GM21737 (cell line): ENCODE measurements at regions not wholly inside any gene's neighbourhood (a gene's known extent, or its start where the extent isn't known, plus 50 kb on each side); places are given as distances from the start of the nearest gene placed in this dataset.

Experiments
- ATAC-seq: cut with Tn5 transposase; IDR thresholded peaks from one replicate; pipeline ENCODE4 v1.9.1; 2021; ENCODE audit warnings: mild to moderate bottlenecking, moderate library complexity; ENCODE audit not compliant: unreplicated experiment

DNA sequence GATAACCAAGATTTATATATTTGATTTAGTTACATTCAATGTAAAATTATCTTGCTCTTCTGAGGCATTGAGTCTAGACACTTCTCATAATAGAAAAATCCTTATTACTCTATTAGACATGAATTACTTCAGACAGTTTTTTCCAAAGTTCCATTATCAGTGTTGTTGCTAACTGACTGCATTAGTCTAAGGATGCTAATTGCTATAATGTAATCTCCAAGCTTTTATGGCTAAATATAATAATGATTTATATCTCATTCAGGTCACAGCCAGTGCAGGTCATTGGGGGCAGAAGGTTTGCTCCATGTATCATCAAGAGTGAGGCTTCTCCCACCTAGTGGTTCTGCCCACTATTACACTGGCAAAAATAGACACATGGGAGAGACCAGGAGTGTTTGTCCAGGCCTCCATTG lies 377.2 kb upstream of the DDI1 start:
- no peak for ATAC-seq

DNA sequence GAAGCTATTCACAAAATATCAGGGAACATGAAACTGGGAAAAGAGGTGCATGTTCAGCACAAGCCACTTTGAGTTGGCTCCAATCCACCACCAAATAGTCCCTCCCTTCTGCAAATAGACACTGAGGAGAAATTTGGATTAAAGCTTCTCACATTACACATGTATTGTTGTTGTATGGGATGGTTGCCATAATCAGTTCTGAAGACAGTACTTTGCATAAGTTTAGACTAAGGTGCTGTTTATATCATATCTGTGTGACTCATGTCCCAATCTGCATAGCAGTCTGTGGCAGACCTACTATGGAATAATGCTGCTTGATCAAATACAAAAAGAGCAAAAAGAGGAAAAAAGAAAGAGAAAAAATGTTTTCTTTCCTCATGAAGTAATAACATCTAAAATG lies 376.7 kb upstream of the DDI1 start:
- ATAC-seq = no peak

DNA sequence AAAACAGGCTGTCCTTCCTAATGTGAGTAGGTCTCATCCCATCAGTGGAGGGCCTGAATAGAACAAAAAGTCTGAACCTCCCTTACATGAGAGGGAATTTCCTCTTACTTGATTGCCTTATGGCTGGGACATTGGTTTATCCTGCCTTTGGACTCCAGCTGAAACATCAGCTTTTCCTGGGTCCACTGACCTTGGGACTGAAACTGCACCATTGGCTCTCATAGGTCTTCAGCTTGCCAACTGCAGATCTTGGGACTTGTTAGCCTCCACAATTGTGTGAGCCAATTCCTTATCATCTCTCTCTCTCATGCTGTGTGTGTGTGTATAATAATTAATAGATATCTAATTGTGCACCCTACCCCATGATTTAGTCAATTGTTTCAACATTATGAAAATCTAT lies 375.3 kb upstream of the DDI1 start:
- ATAC-seq = no peak

DNA sequence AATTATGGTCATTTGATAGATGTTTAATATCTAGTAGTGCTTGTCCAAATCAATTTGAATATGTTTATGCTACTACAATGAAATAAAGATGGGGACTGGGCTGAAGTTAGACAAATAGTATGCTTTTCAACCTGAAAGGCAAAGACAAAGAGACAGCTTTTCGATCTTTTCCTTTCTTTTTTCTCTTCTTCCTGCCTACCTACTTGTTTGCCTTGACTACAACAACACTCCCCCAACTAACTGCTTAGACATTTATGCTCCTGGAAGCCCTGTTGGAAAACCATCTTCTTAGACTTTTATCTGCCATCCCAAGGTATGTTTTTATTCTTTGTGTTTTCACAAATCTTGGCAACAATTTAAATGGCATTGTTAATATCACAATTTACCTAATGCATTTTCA lies 374.4 kb upstream of the DDI1 start:
- no peak for ATAC-seq

DNA sequence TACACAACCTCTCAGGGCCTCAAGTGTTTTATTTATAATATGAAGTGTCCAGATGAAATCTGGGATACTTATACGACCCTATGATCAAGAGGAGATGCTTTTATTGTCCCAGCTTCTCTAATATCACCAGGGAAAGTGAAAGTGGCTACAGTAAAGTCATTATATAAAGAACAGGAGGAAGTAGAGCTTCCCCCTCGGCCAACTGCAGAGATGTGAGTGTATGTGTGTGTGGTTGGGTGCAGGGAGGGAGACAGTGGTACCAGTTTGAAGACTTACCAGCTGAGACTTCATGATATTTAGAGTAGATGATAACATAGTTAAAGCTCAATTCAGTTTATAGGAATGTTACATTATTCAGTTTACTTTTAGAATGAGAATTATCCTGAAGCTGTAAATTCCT lies 373.6 kb upstream of the DDI1 start:
- ATAC-seq = no peak

DNA sequence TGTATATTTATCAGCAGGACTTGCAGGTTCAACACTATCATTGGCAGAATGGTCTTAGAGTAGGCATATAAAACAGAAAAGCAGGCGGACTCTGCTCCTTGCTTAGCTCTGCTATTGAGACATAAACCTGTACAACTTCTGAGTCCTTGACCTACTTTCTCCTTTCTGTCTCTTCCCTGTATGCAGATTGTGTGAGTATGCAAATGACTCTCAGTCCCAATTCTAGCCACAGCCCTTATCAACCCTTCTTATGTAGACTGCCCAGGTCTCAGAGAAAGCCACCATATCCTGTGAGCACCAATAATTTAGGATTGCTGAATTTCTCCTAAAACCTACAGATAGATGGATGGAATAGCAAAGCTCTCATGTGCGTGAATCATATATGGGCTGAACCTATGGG lies 367.6 kb upstream of the DDI1 start:
- ATAC-seq = no peak

DNA sequence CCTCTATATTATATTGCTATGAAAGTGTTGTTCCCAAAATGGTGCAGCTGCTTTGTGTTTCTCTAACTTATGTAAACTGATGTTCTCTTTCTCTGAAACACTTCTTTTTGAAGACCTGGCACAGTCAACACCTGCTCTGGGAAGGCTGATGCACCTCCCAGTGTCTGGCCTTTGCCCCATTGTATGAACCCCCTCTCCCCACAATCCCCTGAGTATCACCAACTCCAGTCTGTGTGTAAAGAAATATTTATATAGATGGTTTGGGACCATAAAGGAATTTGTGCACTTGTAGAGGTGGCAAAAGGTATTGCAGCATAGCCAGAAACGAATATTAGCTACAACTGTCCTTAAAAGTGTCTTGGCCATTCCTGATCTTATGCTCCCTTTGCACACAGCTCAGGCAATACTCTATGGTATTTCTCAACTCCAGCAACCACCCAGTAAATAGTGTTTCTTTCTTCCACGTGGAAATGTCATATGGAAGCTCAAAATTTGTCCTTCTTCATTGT lies 365.2 kb upstream of the DDI1 start:
- no peak for ATAC-seq

DNA sequence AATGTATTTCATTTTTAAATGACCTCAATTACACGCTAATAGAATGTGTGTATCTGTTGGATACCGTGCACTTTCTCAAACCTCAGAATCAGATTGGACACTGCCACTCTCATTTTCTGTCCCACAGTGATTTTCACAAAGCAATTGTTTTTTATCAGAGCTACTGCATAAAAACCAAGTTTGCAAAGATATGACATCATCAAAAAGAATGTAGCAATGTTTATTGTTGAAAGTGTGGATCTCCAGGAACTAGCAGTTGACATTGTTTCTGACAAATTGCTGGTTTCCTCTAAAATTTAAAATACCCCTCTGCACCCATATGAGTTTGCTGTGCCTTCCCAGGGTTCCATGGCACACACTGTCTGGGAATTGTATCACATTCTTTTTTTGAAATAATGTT lies 362.7 kb upstream of the DDI1 start:
- no peak for ATAC-seq

DNA sequence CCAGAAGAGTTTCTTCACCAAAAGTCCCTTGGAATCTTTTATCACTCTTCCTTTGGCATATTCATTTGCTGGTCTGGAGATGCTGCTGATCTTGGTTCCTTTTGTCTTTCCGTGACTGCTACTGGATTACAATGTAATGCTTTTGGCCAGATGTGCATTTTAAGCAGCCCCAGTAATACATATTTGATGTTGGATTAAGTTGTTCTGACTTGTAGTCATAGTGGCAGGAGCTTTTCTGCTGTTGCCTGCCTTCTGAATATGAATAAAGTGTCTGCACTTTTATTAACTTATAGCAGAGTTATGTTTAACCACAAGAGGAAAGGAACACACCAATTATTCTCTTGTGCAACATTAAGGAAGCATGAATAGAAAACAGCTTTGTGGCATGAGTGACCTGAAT lies 360.0 kb upstream of the DDI1 start:
- ATAC-seq = no peak

DNA sequence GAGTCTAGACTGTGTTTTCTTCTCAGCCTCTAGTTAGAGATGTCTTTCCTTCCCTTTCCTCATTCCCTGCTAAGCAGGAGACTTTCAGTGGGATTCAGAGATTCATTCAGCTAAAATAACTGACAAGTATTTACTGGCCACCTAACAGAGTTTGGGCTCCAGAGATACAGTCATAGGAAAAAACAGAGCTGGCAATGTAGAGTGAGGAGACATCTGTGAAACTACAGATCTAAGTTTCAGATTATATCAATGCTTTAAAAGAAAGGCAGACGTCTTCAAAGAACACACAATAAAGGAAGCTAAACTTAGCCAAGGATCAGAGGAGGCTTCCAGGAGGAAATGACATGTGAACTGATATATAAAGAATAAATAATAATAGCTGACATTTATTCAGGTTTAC lies 355.6 kb upstream of the DDI1 start:
- ATAC-seq = no peak

DNA sequence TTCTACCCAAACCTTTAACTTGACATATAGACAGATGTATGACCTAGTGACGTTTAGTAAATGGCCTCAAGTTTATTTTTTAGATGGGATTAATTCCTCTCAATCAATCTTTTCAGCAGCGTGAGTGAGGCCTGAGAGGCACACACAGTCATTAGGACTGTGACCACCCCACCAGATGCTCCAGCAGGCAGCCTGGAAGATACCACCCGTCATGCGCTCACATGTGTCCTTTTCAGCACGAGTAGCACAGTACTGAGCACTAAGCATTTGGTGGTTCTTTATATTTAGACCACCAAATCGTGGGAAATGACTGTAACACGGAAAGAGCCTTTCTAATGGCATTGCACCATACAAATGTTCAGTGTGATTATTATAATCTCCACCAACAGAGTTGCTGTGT lies 354.6 kb upstream of the DDI1 start:
- peak; percentile 18 for ATAC-seq

DNA sequence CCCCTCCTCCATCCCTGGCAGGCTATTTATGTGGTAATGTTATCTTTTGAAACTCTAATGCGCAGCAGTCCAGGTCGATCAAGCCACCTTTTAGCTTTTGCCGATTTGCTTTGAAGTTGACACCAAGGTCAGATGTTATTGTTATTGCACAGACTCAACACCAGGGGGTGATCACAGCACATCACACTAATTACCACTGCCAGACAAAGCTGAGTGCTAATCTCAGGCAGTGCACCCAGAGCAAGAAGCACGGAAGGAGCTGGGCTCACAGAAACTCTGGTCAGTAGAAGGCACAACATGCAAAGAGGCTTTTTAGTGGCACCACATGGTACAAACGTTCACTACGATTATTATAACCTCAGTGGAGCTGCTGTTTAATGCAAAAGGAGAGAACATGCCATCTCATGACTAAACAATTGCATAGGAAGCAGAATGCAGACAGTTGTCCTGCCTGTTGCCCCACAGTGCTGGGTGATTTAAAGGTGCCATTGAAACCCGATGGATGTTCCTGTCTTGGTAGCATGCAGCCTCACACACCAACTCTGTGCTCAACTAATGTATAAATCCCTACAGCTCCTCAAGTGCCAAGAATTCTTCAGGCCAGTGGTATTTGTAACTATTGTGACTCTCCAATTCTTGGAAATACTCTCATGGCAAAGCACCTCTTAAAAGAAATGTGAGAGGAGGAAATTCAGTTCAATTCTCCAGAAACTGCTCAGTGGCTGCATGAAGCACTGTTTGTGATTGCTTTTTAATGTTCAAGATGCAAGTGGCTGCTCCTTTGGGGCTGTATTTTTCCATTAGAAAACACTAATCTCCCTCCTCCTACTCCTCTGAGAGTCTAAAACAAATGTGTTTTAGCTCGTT lies 353.9 kb upstream of the DDI1 start:
- ATAC-seq = peak; percentile 95

DNA sequence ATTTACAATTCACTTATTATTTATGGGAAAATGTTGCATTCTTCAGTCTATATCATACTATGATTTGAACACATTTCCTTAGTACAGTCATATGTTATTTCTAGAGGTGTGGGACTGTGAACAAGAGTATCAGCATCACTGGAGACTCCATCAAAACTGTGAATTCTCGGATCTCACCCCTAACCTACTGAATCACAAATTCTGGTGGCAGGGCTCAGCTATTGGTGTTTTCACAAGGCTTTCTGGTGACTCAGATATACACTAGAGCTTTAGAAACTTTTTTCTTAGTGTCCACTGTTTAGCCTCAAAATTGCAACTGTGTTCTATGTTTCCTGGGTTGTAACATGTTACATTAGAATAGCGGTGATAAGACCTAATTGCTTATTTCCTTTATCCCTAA lies 352.9 kb upstream of the DDI1 start:
- ATAC-seq = no peak

DNA sequence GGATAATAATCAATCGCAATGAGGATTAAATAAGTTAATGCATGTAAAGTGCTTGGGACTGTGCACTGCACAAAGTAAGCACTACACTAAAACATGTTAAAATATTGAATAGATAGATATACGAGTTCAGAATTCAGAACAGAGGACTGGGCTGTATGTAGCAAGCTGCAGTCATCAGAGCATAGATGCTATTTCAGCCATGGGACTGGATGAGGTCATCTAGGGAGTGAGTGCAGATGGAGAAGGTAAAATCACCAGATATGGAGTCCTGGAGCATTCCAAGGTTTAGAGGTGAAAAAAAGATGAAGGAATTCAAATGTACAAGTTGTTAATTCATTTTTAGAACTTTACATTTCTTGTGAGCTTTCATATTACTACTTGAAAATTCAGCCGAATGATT lies 347.5 kb upstream of the DDI1 start:
- ATAC-seq = no peak

DNA sequence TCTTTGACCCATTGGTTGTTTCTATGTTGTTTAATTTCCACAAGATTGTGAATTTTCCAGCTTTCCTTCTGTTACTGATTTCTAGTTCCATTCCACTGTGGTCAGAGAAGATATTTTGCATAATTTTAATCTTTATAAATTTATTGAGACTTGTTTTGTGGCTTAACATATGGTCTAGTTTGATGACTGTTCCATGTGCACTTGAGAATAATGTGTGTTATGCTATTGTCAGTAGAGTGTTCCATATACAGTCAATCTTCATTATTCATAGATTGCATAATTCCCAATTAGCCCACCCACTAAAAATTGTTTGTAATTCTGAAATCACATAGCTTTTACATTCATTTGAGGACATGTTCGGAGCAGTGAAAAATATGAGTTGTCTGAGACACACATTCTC lies 346.1 kb upstream of the DDI1 start:
- ATAC-seq = no peak

DNA sequence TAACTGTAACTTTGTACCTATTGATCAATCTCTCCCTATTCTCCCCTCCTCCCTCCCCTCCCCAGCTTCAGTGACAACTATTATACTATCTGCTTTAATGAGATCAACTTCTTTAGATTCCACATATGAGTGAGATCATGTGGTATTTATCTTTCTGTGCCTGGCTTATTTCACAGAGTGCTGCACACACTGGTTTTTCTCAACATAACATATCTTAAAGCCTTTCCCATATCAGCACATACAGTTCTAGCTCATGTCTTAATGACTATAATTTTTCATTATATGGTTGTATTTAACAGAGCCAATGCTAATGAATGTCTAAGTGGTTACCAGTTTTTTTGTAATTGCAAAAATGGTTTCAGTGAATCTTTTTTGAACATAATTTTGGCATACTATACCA lies 340.3 kb upstream of the DDI1 start:
- no peak for ATAC-seq

DNA sequence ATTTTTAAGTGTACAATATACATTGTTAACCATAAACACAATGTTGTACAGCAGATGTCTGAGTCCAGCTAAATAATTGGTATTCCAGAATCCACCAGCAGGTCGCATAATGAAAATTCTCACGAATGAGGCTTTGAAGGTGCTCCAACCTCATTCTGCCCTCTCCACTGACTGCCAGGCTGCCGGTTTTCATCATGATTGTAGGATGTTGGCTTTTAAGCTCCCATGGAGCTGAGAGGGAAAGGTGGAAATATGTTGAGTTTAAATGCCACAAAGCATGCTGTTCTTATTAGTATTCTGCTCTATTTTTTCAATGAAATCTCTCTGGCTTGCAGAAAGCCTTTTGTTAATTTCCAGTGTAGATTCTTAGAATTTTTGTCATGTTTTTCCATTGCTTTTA lies 337.2 kb upstream of the DDI1 start:
- ATAC-seq = no peak

DNA sequence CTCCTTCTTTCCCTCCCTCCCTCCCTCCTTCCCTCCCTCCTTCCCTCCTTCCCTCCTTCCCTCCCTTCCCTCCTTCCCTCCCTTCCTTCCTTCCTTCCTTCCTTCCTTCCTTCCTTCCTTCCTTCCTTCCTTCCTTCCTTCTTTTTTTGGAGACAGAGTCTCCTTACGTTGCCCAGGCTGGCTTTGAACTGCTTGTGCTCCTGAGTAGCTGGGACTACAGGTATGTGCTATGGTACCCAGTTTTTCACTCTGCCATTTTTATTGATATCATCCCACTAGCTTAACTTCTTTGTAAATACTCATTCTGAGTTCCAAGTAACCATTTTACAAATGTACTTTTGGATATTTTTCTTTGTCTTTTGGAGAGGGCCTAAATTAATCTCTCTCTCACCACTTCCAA lies 336.8 kb upstream of the DDI1 start:
- ATAC-seq = no peak

DNA sequence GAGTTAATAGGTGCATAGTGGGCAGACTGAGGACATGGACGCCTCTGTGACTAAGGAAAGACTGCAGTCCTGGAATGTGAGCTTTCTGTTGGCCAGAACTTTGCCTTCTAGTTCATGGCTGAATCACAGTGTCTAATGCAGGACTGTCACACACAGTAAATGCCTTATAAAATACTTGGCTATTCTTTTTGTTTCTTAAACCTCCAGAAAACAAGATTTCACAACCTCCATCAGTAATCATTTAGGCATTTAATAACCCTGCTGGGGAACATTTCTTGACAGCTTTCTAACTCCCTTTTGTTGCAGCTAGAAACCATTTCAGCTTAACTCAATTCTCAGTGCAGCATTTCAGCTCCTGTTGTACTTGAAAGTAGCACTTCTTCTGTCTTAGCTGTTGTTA lies 335.8 kb upstream of the DDI1 start:
- ATAC-seq = no peak

DNA sequence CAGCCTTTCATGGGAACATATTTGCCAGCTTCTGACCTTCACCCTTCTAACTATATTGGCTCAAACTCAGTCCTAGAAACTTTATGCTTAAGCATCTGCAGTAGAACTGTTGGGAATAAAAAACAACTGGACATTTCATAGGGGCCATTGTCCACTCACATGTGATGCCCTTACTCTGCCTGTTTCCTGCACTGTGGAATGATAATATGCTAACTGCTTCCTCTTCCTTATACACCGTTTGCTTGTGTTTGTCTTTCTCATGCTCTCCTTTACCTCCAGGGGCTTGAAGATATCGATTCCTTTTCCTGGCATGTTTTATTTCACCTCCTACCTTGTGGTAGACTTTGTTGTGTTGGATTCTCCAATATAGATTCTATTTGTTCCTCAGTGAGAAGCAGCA lies 333.0 kb upstream of the DDI1 start:
- no peak for ATAC-seq

DNA sequence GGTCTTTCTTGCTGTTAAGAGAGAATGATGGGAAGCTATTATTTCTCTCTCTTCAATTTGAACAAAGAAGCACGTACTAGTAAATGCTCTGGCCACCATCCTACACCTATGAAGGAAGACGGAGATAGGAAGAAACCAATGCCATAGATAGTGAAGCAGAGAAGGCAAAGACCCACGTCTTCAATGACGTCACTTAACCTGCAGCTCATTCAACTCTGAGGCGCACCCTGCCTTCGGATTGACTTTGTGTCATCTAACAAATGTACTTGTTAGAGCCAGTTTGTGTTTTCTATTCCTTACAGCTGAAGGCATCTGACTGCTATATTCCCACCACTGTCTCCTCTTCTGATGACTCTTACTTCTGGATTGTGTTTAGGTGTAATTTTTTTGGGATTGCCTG lies 332.5 kb upstream of the DDI1 start:
- ATAC-seq = no peak

DNA sequence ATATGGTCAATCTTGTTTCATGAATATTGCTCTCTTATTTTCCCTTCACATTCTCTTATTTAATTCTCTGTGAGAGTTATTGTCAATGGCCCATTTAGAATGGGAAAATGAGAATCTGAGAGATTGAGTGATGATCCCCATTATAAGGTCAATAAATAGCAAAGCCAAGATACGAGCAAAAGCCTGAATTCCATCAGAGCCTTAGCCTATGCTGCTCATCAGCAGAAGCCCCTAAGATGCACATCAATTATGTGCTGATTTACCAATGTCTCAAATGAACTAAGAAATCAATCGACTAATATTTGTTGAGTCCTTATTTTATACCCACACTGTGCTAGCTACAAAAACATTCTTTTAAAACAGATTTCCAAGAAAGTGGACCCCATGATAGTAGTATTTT lies 330.8 kb upstream of the DDI1 start:
- no peak for ATAC-seq

DNA sequence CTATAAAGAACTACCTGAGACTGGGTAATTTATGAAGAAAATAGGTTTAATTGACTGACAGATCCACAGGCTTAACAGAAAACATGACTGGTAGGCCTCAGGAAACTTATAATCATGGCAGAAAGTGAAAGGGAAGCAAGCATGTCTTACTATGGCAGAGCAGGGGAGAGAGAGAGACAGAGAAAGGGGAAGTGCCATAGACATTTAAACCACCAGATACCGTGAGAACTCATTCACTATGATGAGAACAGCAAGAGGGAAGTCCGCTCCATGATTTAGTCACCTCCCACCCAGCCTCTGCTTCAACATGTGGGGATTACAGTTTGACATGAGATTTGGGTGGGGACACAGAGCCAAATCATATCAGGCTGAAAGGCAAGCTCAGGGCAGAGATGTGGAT lies 327.1 kb upstream of the DDI1 start:
- ATAC-seq = no peak
